WTC11 (cell line): ENCODE measurements at regions not wholly inside any gene's neighbourhood (a gene's known extent, or its start where the extent isn't known, plus 50 kb on each side); places are given as distances from the start of the nearest gene placed in this dataset.

Experiments used
- ATAC-seq: fragments of 200-7000 bp; cut with Tn5 transposase; 2 replicates; pipeline ENCODE4 v1.10.0; 2021; ENCODE audit warnings: mild to moderate bottlenecking, moderate library complexity
- CTCF ChIA-PET: fragments of 300-600 bp; sonication (Branson Sonifier 250); formaldehyde crosslinking; loops from one replicate; lab custom pipeline; 2021; ENCODE audit warnings: antibody characterized with exemption; lab: Charles Lee
- POLR2A ChIA-PET: fragments of 350-600 bp; sonication (Branson Sonifier 250); formaldehyde crosslinking; loops from one replicate; lab custom pipeline; 2021; ENCODE audit warnings: antibody characterized with exemption; lab: Charles Lee
- DNase-seq: peaks from one replicate; pipeline ENCODE4 v3.0.0; 2021; ENCODE audit warnings: low spot score
- H3K27ac Mint-ChIP-seq: 2 replicates; pipeline ENCODE4 v1.8.0; 2021; ENCODE audit warnings: mixed read lengths
- H3K27me3 Mint-ChIP-seq: 2 replicates; pipeline ENCODE4 v1.8.0; 2021; ENCODE audit warnings: low read depth, mild to moderate bottlenecking, moderate library complexity, mixed read lengths
- H3K36me3 Mint-ChIP-seq: 2 replicates; pipeline ENCODE4 v1.8.0; 2021; ENCODE audit warnings: mixed read lengths
- H3K4me1 Mint-ChIP-seq: 2 replicates; pipeline ENCODE4 v1.8.0; 2022; ENCODE audit warnings: mixed read lengths
- H3K4me3 Mint-ChIP-seq: 2 replicates; pipeline ENCODE4 v1.8.0; 2021; ENCODE audit warnings: mild to moderate bottlenecking, moderate library complexity, mixed read lengths
- H3K9me3 Mint-ChIP-seq: 2 replicates; pipeline ENCODE4 v1.8.0; 2021; ENCODE audit warnings: mixed read lengths
- E2F1 ChIP-seq: sonication (generic); formaldehyde crosslinking; IDR thresholded peaks from 2 replicates; pipeline ENCODE4 v1.8.0; 2022; ENCODE audit warnings: mild to moderate bottlenecking, missing genetic modification reagents
- E2F4 ChIP-seq: sonication (generic); formaldehyde crosslinking; IDR thresholded peaks from 2 replicates; pipeline ENCODE4 v1.8.1; 2022; ENCODE audit warnings: low read depth, mild to moderate bottlenecking, moderate library complexity, missing genetic modification reagents, borderline replicate concordance
- ERG ChIP-seq: fragments of 250-450 bp; sonication (Bioruptor Pico); IDR thresholded peaks from 2 replicates; pipeline ENCODE4 v1.8.0; 2021; ENCODE audit warnings: mild to moderate bottlenecking
- GABPB1 ChIP-seq: sonication (generic); formaldehyde crosslinking; IDR thresholded peaks from 2 replicates; pipeline ENCODE4 v1.8.1; 2023; ENCODE audit warnings: mild to moderate bottlenecking, missing genetic modification reagents
- GRHL2 ChIP-seq: fragments of 250-450 bp; sonication (Bioruptor Pico); IDR thresholded peaks from 2 replicates; pipeline ENCODE4 v1.8.0; 2022; ENCODE audit warnings: mild to moderate bottlenecking, moderate library complexity; ENCODE audit not compliant: insufficient replicate concordance, severe bottlenecking
- JAZF1 ChIP-seq: fragments of 250-450 bp; sonication (Bioruptor Pico); IDR thresholded peaks from 2 replicates; pipeline ENCODE4 v1.9.0; 2021; ENCODE audit warnings: moderate library complexity, mild to moderate bottlenecking, inconsistent platforms
- MLX ChIP-seq: sonication (generic); formaldehyde crosslinking; IDR thresholded peaks from 2 replicates; pipeline ENCODE4 v1.8.1; 2023; ENCODE audit warnings: mild to moderate bottlenecking, missing genetic modification reagents, moderate library complexity
- MXD4 ChIP-seq: fragments of 250-450 bp; sonication (Bioruptor Pico); IDR thresholded peaks from 2 replicates; pipeline ENCODE4 v1.8.0; 2021; ENCODE audit warnings: mild to moderate bottlenecking, moderate library complexity, borderline replicate concordance
- MYBL2 ChIP-seq: sonication (generic); formaldehyde crosslinking; IDR thresholded peaks from 2 replicates; pipeline ENCODE4 v1.8.1; 2023; ENCODE audit warnings: mild to moderate bottlenecking, moderate library complexity, missing genetic modification reagents
- NFATC4 ChIP-seq: fragments of 250-450 bp; sonication (Bioruptor Pico); IDR thresholded peaks from 2 replicates; pipeline ENCODE4 v1.9.0; 2021; ENCODE audit warnings: mild to moderate bottlenecking
- OVOL2 ChIP-seq: fragments of 250-450 bp; sonication (Bioruptor Pico); IDR thresholded peaks from 2 replicates; pipeline ENCODE4 v1.9.0; 2021; ENCODE audit warnings: mild to moderate bottlenecking, borderline replicate concordance
- PRDM15 ChIP-seq: sonication (generic); formaldehyde crosslinking; IDR thresholded peaks from 2 replicates; pipeline ENCODE4 v1.8.0; 2022; ENCODE audit warnings: missing genetic modification reagents
- PRRX2 ChIP-seq: fragments of 250-450 bp; sonication (Bioruptor Pico); IDR thresholded peaks from 2 replicates; pipeline ENCODE4 v1.8.0; 2021; ENCODE audit warnings: mild to moderate bottlenecking
- RELA ChIP-seq: sonication (generic); formaldehyde crosslinking; IDR thresholded peaks from 2 replicates; pipeline ENCODE4 v1.8.1; 2022; ENCODE audit warnings: missing genetic modification reagents, mild to moderate bottlenecking, borderline replicate concordance
- SMAD3 ChIP-seq: sonication (generic); formaldehyde crosslinking; IDR thresholded peaks from 2 replicates; pipeline ENCODE4 v1.8.0; 2022; ENCODE audit warnings: missing genetic modification reagents, mild to moderate bottlenecking, borderline replicate concordance
- SMAD4 ChIP-seq: sonication (generic); formaldehyde crosslinking; IDR thresholded peaks from 2 replicates; pipeline ENCODE4 v1.8.0; 2022; ENCODE audit warnings: mild to moderate bottlenecking, missing genetic modification reagents
- ZBTB21 ChIP-seq: sonication (generic); formaldehyde crosslinking; IDR thresholded peaks from 2 replicates; pipeline ENCODE4 v1.8.1; 2023; ENCODE audit warnings: mild to moderate bottlenecking, missing genetic modification reagents, borderline replicate concordance
- ZNF219 ChIP-seq: sonication (generic); formaldehyde crosslinking; IDR thresholded peaks from 2 replicates; pipeline ENCODE4 v1.8.0; 2023; ENCODE audit warnings: missing genetic modification reagents, mild to moderate bottlenecking, borderline replicate concordance
- ZNF396 ChIP-seq: fragments of 250-450 bp; sonication (Bioruptor Pico); IDR thresholded peaks from 2 replicates; pipeline ENCODE4 v1.8.0; 2021; ENCODE audit warnings: mild to moderate bottlenecking, moderate library complexity, borderline replicate concordance
- ZNF512 ChIP-seq: sonication (generic); formaldehyde crosslinking; IDR thresholded peaks from 2 replicates; pipeline ENCODE4 v1.8.1; 2022; ENCODE audit warnings: missing genetic modification reagents, borderline replicate concordance
- ZSCAN18 ChIP-seq: fragments of 250-450 bp; sonication (Bioruptor Pico); IDR thresholded peaks from 2 replicates; pipeline ENCODE4 v2.1.2; 2022; ENCODE audit warnings: mild to moderate bottlenecking, moderate library complexity

GRCh38 chr12:94732367-94732990 lies 82.1 kb upstream of the TMCC3 start:
- ATAC-seq = no peak
- CTCF ChIA-PET = no interaction called here
- POLR2A ChIA-PET = no interaction called here
- H3K4me3 Mint-ChIP-seq = no peak overlapping the region
- TF ChIP-seq E2F4 (CRISPR knock-in tag) = no peak
- TF ChIP-seq OVOL2 (CRISPR knock-in tag) = no peak
- TF ChIP-seq JAZF1 (CRISPR knock-in tag) = no peak
- no peak for TF ChIP-seq ZSCAN18
- TF ChIP-seq NFATC4 (CRISPR knock-in tag) = no peak
- TF ChIP-seq MYBL2 (CRISPR knock-in tag) = no peak
- TF ChIP-seq PRDM15 = no peak
- TF ChIP-seq SMAD3 (CRISPR knock-in tag) = no peak
- no peak for TF ChIP-seq ZNF219 (CRISPR knock-in tag)
- no peak for TF ChIP-seq PRRX2 (CRISPR knock-in tag)
- TF ChIP-seq MXD4 (CRISPR knock-in tag) = no peak
- no peak for TF ChIP-seq GRHL2 (CRISPR knock-in tag)
- no peak for TF ChIP-seq MLX (CRISPR knock-in tag)
- TF ChIP-seq ERG (CRISPR knock-in tag) = no peak
- TF ChIP-seq SMAD4 = no peak
- TF ChIP-seq RELA (CRISPR knock-in tag) = no peak
- TF ChIP-seq ZBTB21 (CRISPR knock-in tag) = no peak
- DNase-seq = no peak
- H3K27me3 Mint-ChIP-seq = no peaks in the 10 kb centered on the region
- H3K27ac Mint-ChIP-seq = no peak overlapping the region
- H3K9me3 Mint-ChIP-seq = peaks cover 11% of the 10 kb centered on the region
- peaks cover 2% of the 10 kb centered on the region; the same call in 1 of the 2 replicates for H3K36me3 Mint-ChIP-seq
- peaks cover 7% of the 10 kb centered on the region for H3K4me1 Mint-ChIP-seq

GRCh38 chr12:94731733-94732360 lies 81.5 kb upstream of the TMCC3 start:
- ChIA-PET POLR2A (no interaction called here), CTCF (no interaction called here)
- Mint-ChIP-seq H3K9me3 (peaks cover 17% of the 10 kb centered on the region), H3K27ac (no peak overlapping the region), H3K27me3 (no peaks in the 10 kb centered on the region), H3K4me3 (no peak overlapping the region), H3K4me1 (peaks cover 7% of the 10 kb centered on the region), H3K36me3 (peaks cover 4% of the 10 kb centered on the region)
- ATAC-seq (no peak), DNase-seq (no peak)
- no peak for TF ChIP-seq E2F1 (CRISPR knock-in tag)
- TF ChIP-seq GABPB1 = no peak
- no peak for TF ChIP-seq E2F4 (CRISPR knock-in tag)
- TF ChIP-seq ZNF396 (CRISPR knock-in tag) = no peak
- TF ChIP-seq SMAD3 (CRISPR knock-in tag) = no peak
- no peak for TF ChIP-seq ZNF512 (CRISPR knock-in tag)
